Muscle of arm (tissue), 1 donor: ENCODE measurements at regions not wholly inside any gene's neighbourhood (a gene's known extent, or its start where the extent isn't known, plus 50 kb on each side); places are given as distances from the start of the nearest gene placed in this dataset.
"Not testable (repeated sequence)": the region's sequence is repeated elsewhere in the genome, so short reads cannot be mapped to it uniquely, and the experiment has no call there.

Source experiments
- DNase-seq: peaks from one replicate; pipeline ENCODE4 v3.0.0-alpha.2; 2013

- DNase-seq = no peak
Measured at GRCh38 chr16:75997606-75998005, 271.3 kb upstream of the CPHXL start.

GRCh38 chr16:76007645-76008044, 269.6 kb upstream of the CNTNAP4 start:
- no peak for DNase-seq

- no peak for DNase-seq
Measured at GRCh38 chr16:76023835-76024234, 253.4 kb upstream of the CNTNAP4 start.

GRCh38 chr16:76035689-76036088, 241.5 kb upstream of the CNTNAP4 start:
- no peak for DNase-seq

GRCh38 chr16:76038097-76038496, 239.1 kb upstream of the CNTNAP4 start:
- no peak for DNase-seq

- no peak for DNase-seq
Measured at GRCh38 chr16:76052725-76053124, 224.5 kb upstream of the CNTNAP4 start.

GRCh38 chr16:76059186-76059585, 218.0 kb upstream of the CNTNAP4 start:
- no peak for DNase-seq

GRCh38 chr16:76059701-76060100, 217.5 kb upstream of the CNTNAP4 start:
- no peak for DNase-seq

GRCh38 chr16:76071690-76072089, 205.5 kb upstream of the CNTNAP4 start:
- DNase-seq = no peak

GRCh38 chr16:76081967-76082366, 195.2 kb upstream of the CNTNAP4 start:
- no peak for DNase-seq

- DNase-seq = no peak
Measured at GRCh38 chr16:76106647-76107046, 170.6 kb upstream of the CNTNAP4 start.

- no peak for DNase-seq
Measured at GRCh38 chr16:76108460-76108859, 168.7 kb upstream of the CNTNAP4 start.

GRCh38 chr16:76114681-76115080, 162.5 kb upstream of the CNTNAP4 start:
- DNase-seq = no peak

GRCh38 chr16:76118344-76118743, 158.9 kb upstream of the CNTNAP4 start:
- DNase-seq = no peak

- no peak for DNase-seq
Measured at GRCh38 chr16:76121636-76122035, 155.6 kb upstream of the CNTNAP4 start.

GRCh38 chr16:76123966-76124365, 153.2 kb upstream of the CNTNAP4 start:
- no peak for DNase-seq

- DNase-seq = no peak
Measured at GRCh38 chr16:76125871-76126270, 151.3 kb upstream of the CNTNAP4 start.

GRCh38 chr16:76138056-76138455, 139.1 kb upstream of the CNTNAP4 start:
- DNase-seq = not testable (repeated sequence)

GRCh38 chr16:76157629-76158028, 119.6 kb upstream of the CNTNAP4 start:
- DNase-seq = no peak

GRCh38 chr16:76162046-76162445, 115.2 kb upstream of the CNTNAP4 start:
- DNase-seq = no peak

GRCh38 chr16:76164970-76165558, 112.1 kb upstream of the CNTNAP4 start:
- DNase-seq = no peak

GRCh38 chr16:76175718-76176117, 101.5 kb upstream of the CNTNAP4 start:
- DNase-seq = no peak

- no peak for DNase-seq
Measured at GRCh38 chr16:76176153-76176552, 101.0 kb upstream of the CNTNAP4 start.

GRCh38 chr16:76176616-76177015, 100.6 kb upstream of the CNTNAP4 start:
- DNase-seq = no peak
